HepG2 (cell line): ENCODE measurements at regions not wholly inside any gene's neighbourhood (a gene's known extent, or its start where the extent isn't known, plus 50 kb on each side); places are given as distances from the start of the nearest gene placed in this dataset.

Experiments used
- EZH2 ChIP-seq: conservative IDR thresholded peaks from 2 replicates; pipeline ENCODE4 v1.6.1; 2012; ENCODE audit warnings: mild to moderate bottlenecking, low read depth, low read length, moderate library complexity
- GABPA ChIP-seq, 2 experiments: IDR thresholded peaks; 2 replicates each; pipeline ENCODE4 v1.6.1; 2011 to 2016; ENCODE audit warnings: low read depth in 2 of 2, low read length in 1 of 2, missing biosample characterization in 1 of 2, missing genetic modification characterization in 1 of 2
- IRF1 ChIP-seq: sonication (generic); formaldehyde crosslinking; IDR thresholded peaks from 2 replicates; pipeline ENCODE4 v1.4.0; 2020; ENCODE audit warnings: low read depth, mild to moderate bottlenecking, missing genetic modification reagents
- KDM1A ChIP-seq: IDR thresholded peaks from 2 replicates; pipeline ENCODE4 v1.6.1; 2016; ENCODE audit warnings: missing compliant biosample characterization
- PATZ1 ChIP-seq: sonication (generic); formaldehyde crosslinking; IDR thresholded peaks from 2 replicates; pipeline ENCODE4 v1.4.0; 2020; ENCODE audit warnings: missing genetic modification reagents
- TGIF2 ChIP-seq: IDR thresholded peaks from 2 replicates; pipeline ENCODE4 v1.6.1; 2016; ENCODE audit warnings: control low read depth, missing compliant biosample characterization
- ZBTB43 ChIP-seq: sonication (generic); formaldehyde crosslinking; conservative IDR thresholded peaks from 2 replicates; pipeline ENCODE4 v1.4.0; 2020; ENCODE audit warnings: missing genetic modification reagents
- TF ChIP-seq, protein P1 (sequence below): sonication (generic); formaldehyde crosslinking; IDR thresholded peaks from 2 replicates; pipeline ENCODE4 v1.5.0; 2020; ENCODE audit warnings: mild to moderate bottlenecking, missing genetic modification reagents, moderate library complexity

DNA sequence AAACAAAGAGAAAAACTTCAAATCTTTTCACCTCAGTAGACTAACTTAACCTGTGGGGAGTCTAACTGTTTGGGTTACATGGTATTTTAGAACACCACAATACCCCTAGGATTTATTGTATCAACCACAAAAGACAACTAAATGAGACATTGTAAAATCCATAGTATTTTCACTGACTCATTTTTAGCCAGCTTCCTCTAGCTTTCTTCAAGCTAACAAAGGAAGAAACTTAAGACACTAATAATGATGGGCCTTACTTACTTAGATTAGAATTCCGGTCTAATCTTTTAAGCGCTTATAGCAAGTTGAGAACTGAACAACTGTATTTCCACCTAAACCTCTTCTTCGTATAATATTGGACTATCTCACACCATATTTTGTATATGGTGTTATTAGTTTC, 529.3 kb downstream of the DMRTA1 start:
- no peak for TF ChIP-seq EZH2
- TF ChIP-seq, protein P1, sequence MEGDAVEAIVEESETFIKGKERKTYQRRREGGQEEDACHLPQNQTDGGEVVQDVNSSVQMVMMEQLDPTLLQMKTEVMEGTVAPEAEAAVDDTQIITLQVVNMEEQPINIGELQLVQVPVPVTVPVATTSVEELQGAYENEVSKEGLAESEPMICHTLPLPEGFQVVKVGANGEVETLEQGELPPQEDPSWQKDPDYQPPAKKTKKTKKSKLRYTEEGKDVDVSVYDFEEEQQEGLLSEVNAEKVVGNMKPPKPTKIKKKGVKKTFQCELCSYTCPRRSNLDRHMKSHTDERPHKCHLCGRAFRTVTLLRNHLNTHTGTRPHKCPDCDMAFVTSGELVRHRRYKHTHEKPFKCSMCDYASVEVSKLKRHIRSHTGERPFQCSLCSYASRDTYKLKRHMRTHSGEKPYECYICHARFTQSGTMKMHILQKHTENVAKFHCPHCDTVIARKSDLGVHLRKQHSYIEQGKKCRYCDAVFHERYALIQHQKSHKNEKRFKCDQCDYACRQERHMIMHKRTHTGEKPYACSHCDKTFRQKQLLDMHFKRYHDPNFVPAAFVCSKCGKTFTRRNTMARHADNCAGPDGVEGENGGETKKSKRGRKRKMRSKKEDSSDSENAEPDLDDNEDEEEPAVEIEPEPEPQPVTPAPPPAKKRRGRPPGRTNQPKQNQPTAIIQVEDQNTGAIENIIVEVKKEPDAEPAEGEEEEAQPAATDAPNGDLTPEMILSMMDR (CRISPR knock-in tag): no peak
- TF ChIP-seq GABPA (IDR thresholded peaks at IDR 0.05; ENCODE audit: low read depth, low read length): no peak
- no peak for TF ChIP-seq GABPA (CRISPR knock-in tag; IDR thresholded peaks at IDR 0.05; ENCODE audit: low read depth)
- TF ChIP-seq TGIF2 (CRISPR knock-in tag): no peak
- TF ChIP-seq KDM1A: no peak
- TF ChIP-seq IRF1 (CRISPR knock-in tag): no peak
- TF ChIP-seq PATZ1 (CRISPR knock-in tag): no peak
- no peak for TF ChIP-seq ZBTB43 (CRISPR knock-in tag)
